ENCODE measurements at regions not wholly inside any gene's neighbourhood (a gene's known extent, or its start where the extent isn't known, plus 50 kb on each side); places are given as distances from the start of the nearest gene placed in this dataset.

DNA sequence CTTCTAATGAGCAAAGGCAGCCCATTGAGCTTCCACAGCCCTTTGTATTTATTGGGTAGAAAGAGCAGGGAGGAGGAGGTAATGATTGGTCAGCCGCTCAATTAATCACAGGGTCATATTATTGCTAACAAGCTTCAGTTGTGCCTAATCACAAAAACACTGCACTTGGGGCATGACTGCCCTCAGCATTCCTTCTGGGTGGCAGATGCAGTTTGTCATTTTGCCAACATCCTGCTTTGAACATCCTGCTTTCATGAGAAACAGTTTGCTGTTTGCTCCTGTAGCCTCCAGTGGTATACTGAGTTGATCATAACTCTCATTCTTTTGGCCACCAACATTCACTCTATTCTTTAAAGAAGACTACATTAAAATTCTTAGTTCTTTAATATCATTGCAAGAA is 462.9 kb upstream of the MIS18BP1 start:
- ATAC-seq (no peak), DNase-seq (ENCODE audit: extremely low read depth in 1 of 4, low spot score in 3 of 4) (no peak), FAIRE-seq (no peak)
- Histone ChIP-seq H3K27ac (ENCODE audit: extremely low read depth, low read depth, low read length) (no peak overlapping the region), H3K9me1 (ENCODE audit: control insufficient read depth, insufficient read depth, low read length) (no peaks in the 10 kb centered on the region), H3K4me2 (ENCODE audit: insufficient read depth, low read length) (no peak overlapping the region), H3K4me3 (no peak overlapping the region), H4K20me1 (replicated peaks; ENCODE audit: control insufficient read depth, insufficient read depth, low read length) (no peaks in the 10 kb centered on the region), H2AFZ (ENCODE audit: low read depth, low read length) (no peak overlapping the region), H3K27me3 (ENCODE audit: control insufficient read depth in 2 of 2, insufficient read depth in 2 of 2, low read length in 2 of 2) (no peaks in the 10 kb centered on the region), H3K36me3 (ENCODE audit: control insufficient read depth, insufficient read depth, low read length) (no peaks in the 10 kb centered on the region), H3K9ac (ENCODE audit: insufficient read depth in 1 of 2, low read depth in 2 of 2, low read length in 2 of 2) (no peak overlapping the region), H3K9me3 (replicated peaks; ENCODE audit: control insufficient read depth, insufficient read depth, low read depth, low read length) (no peaks in the 10 kb centered on the region), H3K79me2 (ENCODE audit: control insufficient read depth, insufficient read depth, low read length) (no peaks in the 10 kb centered on the region), H3K4me1 (replicated peaks in 1 of 2; ENCODE audit: control insufficient read depth in 2 of 2, insufficient read depth in 2 of 2, low read length in 2 of 2) (no peaks in the 10 kb centered on the region)
- BruUV-seq (replicated peaks) = no TSS peak
- ChIA-PET POLR2A (no interaction called here), CTCF (ENCODE audit: low intra/inter-chr PET ratio) (no interaction called here)
- intact Hi-C loops (cut with micrococcal nuclease) = no loop called here
- whole genome bisulfite sequencing (ENCODE audit: insufficient coverage, low coverage, missing lambda C conversion rate) = 0% methylated on average over 1 of the region's 1 CpG
- no peak for TF ChIP-seq TEAD4 (IDR thresholded peaks at IDR 0.05; ENCODE audit: low read length)
- TF ChIP-seq TEAD4 (CRISPR knock-in tag; IDR thresholded peaks at IDR 0.05; ENCODE audit: borderline replicate concordance) = no peak
- no peak for TF ChIP-seq RBM17 (IDR thresholded peaks at IDR 0.05; ENCODE audit: borderline replicate concordance, low read depth, low read length)
- TF ChIP-seq BDP1 (IDR thresholded peaks at IDR 0.05; ENCODE audit: insufficient read depth, insufficient read length) = no peak
- no peak for TF ChIP-seq ZNF76 (CRISPR knock-in tag; IDR thresholded peaks at IDR 0.05; ENCODE audit: borderline replicate concordance)
- no peak for TF ChIP-seq FOXM1 (IDR thresholded peaks at IDR 0.05; ENCODE audit: low read depth)
- no peak for TF ChIP-seq FOXM1 (CRISPR knock-in tag; IDR thresholded peaks at IDR 0.05; ENCODE audit: low read depth)
- TF ChIP-seq, protein P1, sequence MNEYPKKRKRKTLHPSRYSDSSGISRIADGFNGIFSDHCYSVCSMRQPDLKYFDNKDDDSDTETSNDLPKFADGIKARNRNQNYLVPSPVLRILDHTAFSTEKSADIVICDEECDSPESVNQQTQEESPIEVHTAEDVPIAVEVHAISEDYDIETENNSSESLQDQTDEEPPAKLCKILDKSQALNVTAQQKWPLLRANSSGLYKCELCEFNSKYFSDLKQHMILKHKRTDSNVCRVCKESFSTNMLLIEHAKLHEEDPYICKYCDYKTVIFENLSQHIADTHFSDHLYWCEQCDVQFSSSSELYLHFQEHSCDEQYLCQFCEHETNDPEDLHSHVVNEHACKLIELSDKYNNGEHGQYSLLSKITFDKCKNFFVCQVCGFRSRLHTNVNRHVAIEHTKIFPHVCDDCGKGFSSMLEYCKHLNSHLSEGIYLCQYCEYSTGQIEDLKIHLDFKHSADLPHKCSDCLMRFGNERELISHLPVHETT (CRISPR knock-in tag; conservative IDR thresholded peaks at IDR 0.05 in 1 of 2, IDR thresholded peaks at IDR 0.05 in 1 of 2) = no peak
- TF ChIP-seq CHD1 (IDR thresholded peaks at IDR 0.05; ENCODE audit: low read length) = no peak
- TF ChIP-seq RFX1 (IDR thresholded peaks at IDR 0.05) = no peak
- TF ChIP-seq PRMT5 (CRISPR knock-in tag; IDR thresholded peaks at IDR 0.05) = no peak
- no peak for TF ChIP-seq ZNF174 (CRISPR knock-in tag; IDR thresholded peaks at IDR 0.05)
- no peak for TF ChIP-seq U2AF2 (optimal IDR thresholded peaks at IDR 0.05; ENCODE audit: low read depth, low read length)
- TF ChIP-seq, protein P2, sequence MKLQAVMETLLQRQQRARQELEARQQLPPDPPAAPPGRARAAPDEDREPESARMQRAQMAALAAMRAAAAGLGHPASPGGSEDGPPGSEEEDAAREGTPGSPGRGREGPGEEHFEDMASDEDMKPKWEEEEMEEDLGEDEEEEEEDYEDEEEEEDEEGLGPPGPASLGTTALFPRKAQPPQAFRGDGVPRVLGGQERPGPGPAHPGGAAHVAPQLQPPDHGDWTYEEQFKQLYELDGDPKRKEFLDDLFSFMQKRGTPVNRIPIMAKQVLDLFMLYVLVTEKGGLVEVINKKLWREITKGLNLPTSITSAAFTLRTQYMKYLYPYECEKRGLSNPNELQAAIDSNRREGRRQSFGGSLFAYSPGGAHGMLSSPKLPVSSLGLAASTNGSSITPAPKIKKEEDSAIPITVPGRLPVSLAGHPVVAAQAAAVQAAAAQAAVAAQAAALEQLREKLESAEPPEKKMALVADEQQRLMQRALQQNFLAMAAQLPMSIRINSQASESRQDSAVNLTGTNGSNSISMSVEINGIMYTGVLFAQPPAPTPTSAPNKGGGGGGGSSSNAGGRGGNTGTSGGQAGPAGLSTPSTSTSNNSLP (IDR thresholded peaks at IDR 0.05; ENCODE audit: borderline replicate concordance, low read depth, low read length) = no peak
- TF ChIP-seq, protein P3, sequence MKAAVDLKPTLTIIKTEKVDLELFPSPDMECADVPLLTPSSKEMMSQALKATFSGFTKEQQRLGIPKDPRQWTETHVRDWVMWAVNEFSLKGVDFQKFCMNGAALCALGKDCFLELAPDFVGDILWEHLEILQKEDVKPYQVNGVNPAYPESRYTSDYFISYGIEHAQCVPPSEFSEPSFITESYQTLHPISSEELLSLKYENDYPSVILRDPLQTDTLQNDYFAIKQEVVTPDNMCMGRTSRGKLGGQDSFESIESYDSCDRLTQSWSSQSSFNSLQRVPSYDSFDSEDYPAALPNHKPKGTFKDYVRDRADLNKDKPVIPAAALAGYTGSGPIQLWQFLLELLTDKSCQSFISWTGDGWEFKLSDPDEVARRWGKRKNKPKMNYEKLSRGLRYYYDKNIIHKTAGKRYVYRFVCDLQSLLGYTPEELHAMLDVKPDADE (conservative IDR thresholded peaks at IDR 0.05; ENCODE audit: control insufficient read depth, low read depth, low read length) = no peak
- no peak for TF ChIP-seq CHD2 (IDR thresholded peaks at IDR 0.05; ENCODE audit: low read depth, low read length)
- in situ Hi-C loops (cut with MboI) = no loop called here
